H1 (cell line): ENCODE measurements at regions not wholly inside any gene's neighbourhood (a gene's known extent, or its start where the extent isn't known, plus 50 kb on each side); places are given as distances from the start of the nearest gene placed in this dataset.

Experiments
- BRCA1 ChIP-seq: IDR thresholded peaks from 2 replicates; pipeline ENCODE4 v1.6.1; 2012; ENCODE audit warnings: low read depth, low read length, improper control_type of control experiment
- CHD2 ChIP-seq: IDR thresholded peaks from 2 replicates; pipeline ENCODE4 v1.6.1; 2012; ENCODE audit warnings: low read length, improper control_type of control experiment
- EZH2 ChIP-seq: fragments of 200-600 bp; sonication (generic); IDR thresholded peaks from 2 replicates; pipeline ENCODE4 v1.7.1; 2012; ENCODE audit warnings: low read depth, mild to moderate bottlenecking, moderate library complexity, low read length, inconsistent platforms; ENCODE audit not compliant: severe bottlenecking
- JUND ChIP-seq: IDR thresholded peaks from 2 replicates; pipeline ENCODE4 v1.6.1; 2011; ENCODE audit warnings: mild to moderate bottlenecking, improper control_type of control experiment, low read length
- KDM5A ChIP-seq: fragments of 200-600 bp; IDR thresholded peaks from 2 replicates; pipeline ENCODE4 v1.7.1; 2012; ENCODE audit warnings: mild to moderate bottlenecking, low read length, inconsistent platforms, mixed read lengths
- MAFK ChIP-seq: IDR thresholded peaks from 2 replicates; pipeline ENCODE4 v1.6.1; 2012; ENCODE audit warnings: low read depth, mild to moderate bottlenecking, improper control_type of control experiment, low read length
- NRF1 ChIP-seq: IDR thresholded peaks from 2 replicates; pipeline ENCODE4 v1.6.1; 2011; ENCODE audit warnings: mild to moderate bottlenecking, low read depth, low read length, improper control_type of control experiment
- POLR2A ChIP-seq, 2 experiments: IDR thresholded peaks; 1 replicate in 1 of 2; 2 replicates in 1 of 2; pipeline ENCODE4 v1.6.1; 2011; ENCODE audit warnings: low read depth in 2 of 2, low read length in 2 of 2, mild to moderate bottlenecking in 2 of 2; ENCODE audit errors: control extremely low read depth in 1 of 2
- POLR2AphosphoS5 ChIP-seq: IDR thresholded peaks from 2 replicates; pipeline ENCODE4 v1.6.1; 2011; ENCODE audit warnings: low read depth, low read length
- SP4 ChIP-seq: IDR thresholded peaks from 2 replicates; pipeline ENCODE4 v1.6.1; 2012; ENCODE audit warnings: low read length, inconsistent platforms
- TF ChIP-seq, protein P1 (sequence below), 3 experiments: IDR thresholded peaks; 1 replicate in 2 of 3; 2 replicates in 1 of 3; pipeline versions ENCODE4 v1.5.1 to v1.6.1; 2011; ENCODE audit warnings: low read length in 3 of 3, mild to moderate bottlenecking in 3 of 3, inconsistent platforms in 2 of 3, low read depth in 1 of 3, moderate library complexity in 1 of 3; ENCODE audit not compliant: insufficient read depth in 1 of 3; ENCODE audit errors: control extremely low read depth in 1 of 3

DNA sequence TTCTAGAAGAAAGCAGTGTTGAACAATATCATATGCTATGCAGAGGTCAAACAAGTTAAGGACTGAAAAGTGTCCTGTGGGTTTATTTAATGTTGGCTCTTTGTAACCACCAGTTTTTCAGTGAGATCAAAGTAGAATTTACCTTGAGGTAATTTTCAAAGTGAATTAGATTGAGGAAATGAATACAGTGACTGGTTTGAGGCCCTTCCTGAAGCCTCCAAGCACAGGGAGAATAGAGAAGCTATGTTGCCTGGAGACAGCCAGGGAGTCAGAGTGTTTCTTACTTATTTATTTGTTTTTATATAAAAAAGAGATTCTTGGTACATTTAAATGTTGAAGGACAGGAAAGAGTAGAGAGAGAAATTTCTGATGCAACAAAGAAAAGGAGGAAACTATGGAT lies 954.3 kb upstream of the SPRY2 start:
- no peak for TF ChIP-seq KDM5A
- no peak for TF ChIP-seq SP4
- TF ChIP-seq, protein P1, sequence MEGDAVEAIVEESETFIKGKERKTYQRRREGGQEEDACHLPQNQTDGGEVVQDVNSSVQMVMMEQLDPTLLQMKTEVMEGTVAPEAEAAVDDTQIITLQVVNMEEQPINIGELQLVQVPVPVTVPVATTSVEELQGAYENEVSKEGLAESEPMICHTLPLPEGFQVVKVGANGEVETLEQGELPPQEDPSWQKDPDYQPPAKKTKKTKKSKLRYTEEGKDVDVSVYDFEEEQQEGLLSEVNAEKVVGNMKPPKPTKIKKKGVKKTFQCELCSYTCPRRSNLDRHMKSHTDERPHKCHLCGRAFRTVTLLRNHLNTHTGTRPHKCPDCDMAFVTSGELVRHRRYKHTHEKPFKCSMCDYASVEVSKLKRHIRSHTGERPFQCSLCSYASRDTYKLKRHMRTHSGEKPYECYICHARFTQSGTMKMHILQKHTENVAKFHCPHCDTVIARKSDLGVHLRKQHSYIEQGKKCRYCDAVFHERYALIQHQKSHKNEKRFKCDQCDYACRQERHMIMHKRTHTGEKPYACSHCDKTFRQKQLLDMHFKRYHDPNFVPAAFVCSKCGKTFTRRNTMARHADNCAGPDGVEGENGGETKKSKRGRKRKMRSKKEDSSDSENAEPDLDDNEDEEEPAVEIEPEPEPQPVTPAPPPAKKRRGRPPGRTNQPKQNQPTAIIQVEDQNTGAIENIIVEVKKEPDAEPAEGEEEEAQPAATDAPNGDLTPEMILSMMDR (IDR thresholded peaks at IDR 0.05; ENCODE audit: control extremely low read depth in 1 of 3, insufficient read depth in 1 of 3, low read depth in 1 of 3, low read length in 3 of 3) = no peak
- no peak for TF ChIP-seq NRF1
- TF ChIP-seq POLR2AphosphoS5 = no peak
- TF ChIP-seq MAFK = no peak
- TF ChIP-seq POLR2A (IDR thresholded peaks at IDR 0.05; ENCODE audit: control extremely low read depth in 1 of 2, low read depth in 2 of 2, low read length in 2 of 2) = no peak
- no peak for TF ChIP-seq CHD2
- no peak for TF ChIP-seq BRCA1
- TF ChIP-seq JUND = no peak
- no peak for TF ChIP-seq EZH2
